ENCODE measurements at regions not wholly inside any gene's neighbourhood (a gene's known extent, or its start where the extent isn't known, plus 50 kb on each side); places are given as distances from the start of the nearest gene placed in this dataset.

DNA sequence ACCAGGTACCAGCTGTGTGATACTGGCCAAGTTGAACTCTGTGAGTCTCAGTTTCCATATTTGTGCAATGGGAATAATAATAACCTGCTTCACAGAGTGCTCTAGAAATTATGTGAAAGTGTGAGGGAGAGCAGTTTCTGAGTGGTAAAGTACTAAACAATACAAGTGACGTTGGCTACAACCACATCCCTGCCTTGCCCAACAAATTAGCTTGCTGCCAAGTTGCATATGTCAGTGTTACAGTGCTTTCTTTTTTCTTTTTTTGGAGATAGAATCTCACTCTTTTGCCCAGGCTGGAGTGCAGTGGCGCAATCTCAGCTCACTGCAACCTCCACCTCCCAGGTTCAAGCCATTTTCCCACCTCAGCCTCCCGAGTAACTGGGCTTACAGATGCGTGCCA is 533.6 kb upstream of the MEX3C start:
- TF ChIP-seq, protein P1, sequence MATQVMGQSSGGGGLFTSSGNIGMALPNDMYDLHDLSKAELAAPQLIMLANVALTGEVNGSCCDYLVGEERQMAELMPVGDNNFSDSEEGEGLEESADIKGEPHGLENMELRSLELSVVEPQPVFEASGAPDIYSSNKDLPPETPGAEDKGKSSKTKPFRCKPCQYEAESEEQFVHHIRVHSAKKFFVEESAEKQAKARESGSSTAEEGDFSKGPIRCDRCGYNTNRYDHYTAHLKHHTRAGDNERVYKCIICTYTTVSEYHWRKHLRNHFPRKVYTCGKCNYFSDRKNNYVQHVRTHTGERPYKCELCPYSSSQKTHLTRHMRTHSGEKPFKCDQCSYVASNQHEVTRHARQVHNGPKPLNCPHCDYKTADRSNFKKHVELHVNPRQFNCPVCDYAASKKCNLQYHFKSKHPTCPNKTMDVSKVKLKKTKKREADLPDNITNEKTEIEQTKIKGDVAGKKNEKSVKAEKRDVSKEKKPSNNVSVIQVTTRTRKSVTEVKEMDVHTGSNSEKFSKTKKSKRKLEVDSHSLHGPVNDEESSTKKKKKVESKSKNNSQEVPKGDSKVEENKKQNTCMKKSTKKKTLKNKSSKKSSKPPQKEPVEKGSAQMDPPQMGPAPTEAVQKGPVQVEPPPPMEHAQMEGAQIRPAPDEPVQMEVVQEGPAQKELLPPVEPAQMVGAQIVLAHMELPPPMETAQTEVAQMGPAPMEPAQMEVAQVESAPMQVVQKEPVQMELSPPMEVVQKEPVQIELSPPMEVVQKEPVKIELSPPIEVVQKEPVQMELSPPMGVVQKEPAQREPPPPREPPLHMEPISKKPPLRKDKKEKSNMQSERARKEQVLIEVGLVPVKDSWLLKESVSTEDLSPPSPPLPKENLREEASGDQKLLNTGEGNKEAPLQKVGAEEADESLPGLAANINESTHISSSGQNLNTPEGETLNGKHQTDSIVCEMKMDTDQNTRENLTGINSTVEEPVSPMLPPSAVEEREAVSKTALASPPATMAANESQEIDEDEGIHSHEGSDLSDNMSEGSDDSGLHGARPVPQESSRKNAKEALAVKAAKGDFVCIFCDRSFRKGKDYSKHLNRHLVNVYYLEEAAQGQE (IDR thresholded peaks at IDR 0.05; ENCODE audit: insufficient replicate concordance, low read depth) = no peak
- TF ChIP-seq, protein P2, sequence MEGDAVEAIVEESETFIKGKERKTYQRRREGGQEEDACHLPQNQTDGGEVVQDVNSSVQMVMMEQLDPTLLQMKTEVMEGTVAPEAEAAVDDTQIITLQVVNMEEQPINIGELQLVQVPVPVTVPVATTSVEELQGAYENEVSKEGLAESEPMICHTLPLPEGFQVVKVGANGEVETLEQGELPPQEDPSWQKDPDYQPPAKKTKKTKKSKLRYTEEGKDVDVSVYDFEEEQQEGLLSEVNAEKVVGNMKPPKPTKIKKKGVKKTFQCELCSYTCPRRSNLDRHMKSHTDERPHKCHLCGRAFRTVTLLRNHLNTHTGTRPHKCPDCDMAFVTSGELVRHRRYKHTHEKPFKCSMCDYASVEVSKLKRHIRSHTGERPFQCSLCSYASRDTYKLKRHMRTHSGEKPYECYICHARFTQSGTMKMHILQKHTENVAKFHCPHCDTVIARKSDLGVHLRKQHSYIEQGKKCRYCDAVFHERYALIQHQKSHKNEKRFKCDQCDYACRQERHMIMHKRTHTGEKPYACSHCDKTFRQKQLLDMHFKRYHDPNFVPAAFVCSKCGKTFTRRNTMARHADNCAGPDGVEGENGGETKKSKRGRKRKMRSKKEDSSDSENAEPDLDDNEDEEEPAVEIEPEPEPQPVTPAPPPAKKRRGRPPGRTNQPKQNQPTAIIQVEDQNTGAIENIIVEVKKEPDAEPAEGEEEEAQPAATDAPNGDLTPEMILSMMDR (IDR thresholded peaks at IDR 0.05; ENCODE audit: insufficient read depth, low read length) = no peak
- TF ChIP-seq SPI1 (IDR thresholded peaks at IDR 0.05; ENCODE audit: borderline replicate concordance, low read depth) = no peak
- TF ChIP-seq GABPA (IDR thresholded peaks at IDR 0.05; ENCODE audit: low read depth) = no peak
- TF ChIP-seq POLR2AphosphoS5 (IDR thresholded peaks at IDR 0.05; ENCODE audit: low read depth) = no peak
- Histone ChIP-seq H3K27me3 (ENCODE audit: insufficient read depth, poor library complexity, severe bottlenecking) (no peaks in the 10 kb centered on the region), H3K4me3 (replicated peaks; ENCODE audit: insufficient read depth, low read length) (no peak overlapping the region), H3K27ac (replicated peaks) (no peak overlapping the region)
- no peak for DNase-seq (ENCODE audit: low read depth in 1 of 2, low spot score in 1 of 2)

DNA sequence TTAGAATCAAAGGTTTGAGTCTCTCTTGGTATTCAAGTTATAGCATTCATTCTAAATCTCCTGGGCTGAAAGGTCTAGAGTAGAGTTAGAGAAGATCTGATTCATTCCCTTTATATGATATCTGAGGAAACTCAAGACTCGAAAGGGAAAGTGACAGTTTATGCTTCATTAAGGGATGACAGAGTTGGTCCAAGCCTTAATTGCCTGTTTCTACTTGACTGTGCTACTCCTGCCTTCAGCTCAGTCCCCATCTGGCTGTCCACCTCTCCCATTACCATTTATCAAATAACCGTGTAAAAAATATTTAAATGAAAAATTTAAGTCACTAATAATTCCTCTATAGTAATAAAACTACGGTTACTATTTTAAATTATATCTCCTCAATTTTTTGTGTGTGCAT is 537.1 kb upstream of the MEX3C start:
- Histone ChIP-seq H3K27ac (replicated peaks) (no peak overlapping the region), H3K4me3 (replicated peaks; ENCODE audit: insufficient read depth, low read length) (no peak overlapping the region), H3K27me3 (ENCODE audit: insufficient read depth, poor library complexity, severe bottlenecking) (no peaks in the 10 kb centered on the region)
- DNase-seq (ENCODE audit: low read depth in 1 of 2, low spot score in 1 of 2) = no peak
- no peak for TF ChIP-seq POLR2AphosphoS5 (IDR thresholded peaks at IDR 0.05; ENCODE audit: low read depth)

DNA sequence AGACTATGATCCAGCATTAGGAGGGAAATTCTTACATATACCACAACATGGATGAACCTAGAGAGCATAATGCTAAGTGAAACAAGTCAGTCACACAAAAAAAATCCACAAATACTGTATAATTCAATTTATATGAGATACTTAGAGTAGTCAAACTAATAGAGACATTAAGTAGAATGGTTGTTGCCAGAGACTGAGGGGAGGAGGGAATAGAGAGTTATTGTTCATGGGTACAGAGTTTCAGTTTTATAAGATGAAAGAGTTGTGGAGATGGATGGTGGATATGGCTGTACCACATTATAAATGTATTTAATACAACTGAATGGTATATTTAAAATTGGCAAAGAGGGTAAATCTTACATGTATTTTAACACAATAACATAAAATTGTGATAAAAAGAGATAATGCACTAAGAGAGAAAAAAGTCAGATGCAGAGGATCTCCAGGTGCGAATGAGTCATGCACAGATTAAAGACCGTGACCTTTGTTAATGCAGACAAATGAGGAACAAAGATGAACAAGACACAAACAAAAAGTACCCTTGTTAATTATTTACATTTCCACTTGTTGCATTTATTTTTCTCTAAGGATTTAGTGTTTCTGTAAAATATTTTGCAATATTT is 541.7 kb upstream of the MEX3C start:
- Histone ChIP-seq H3K27me3 (ENCODE audit: insufficient read depth, poor library complexity, severe bottlenecking) (no peaks in the 10 kb centered on the region), H3K27ac (replicated peaks) (no peak overlapping the region), H3K4me3 (replicated peaks; ENCODE audit: insufficient read depth, low read length) (no peak overlapping the region)
- TF ChIP-seq SPI1 (IDR thresholded peaks at IDR 0.05; ENCODE audit: borderline replicate concordance, low read depth) = no peak
- no peak for TF ChIP-seq POLR2AphosphoS5 (IDR thresholded peaks at IDR 0.05; ENCODE audit: low read depth)
- TF ChIP-seq, protein P2 (IDR thresholded peaks at IDR 0.05; ENCODE audit: insufficient read depth, low read length) = no peak
- TF ChIP-seq, protein P1 (IDR thresholded peaks at IDR 0.05; ENCODE audit: insufficient replicate concordance, low read depth) = no peak
- TF ChIP-seq GABPA (IDR thresholded peaks at IDR 0.05; ENCODE audit: low read depth) = no peak
- DNase-seq (ENCODE audit: low read depth in 1 of 2, low spot score in 1 of 2) = no peak

DNA sequence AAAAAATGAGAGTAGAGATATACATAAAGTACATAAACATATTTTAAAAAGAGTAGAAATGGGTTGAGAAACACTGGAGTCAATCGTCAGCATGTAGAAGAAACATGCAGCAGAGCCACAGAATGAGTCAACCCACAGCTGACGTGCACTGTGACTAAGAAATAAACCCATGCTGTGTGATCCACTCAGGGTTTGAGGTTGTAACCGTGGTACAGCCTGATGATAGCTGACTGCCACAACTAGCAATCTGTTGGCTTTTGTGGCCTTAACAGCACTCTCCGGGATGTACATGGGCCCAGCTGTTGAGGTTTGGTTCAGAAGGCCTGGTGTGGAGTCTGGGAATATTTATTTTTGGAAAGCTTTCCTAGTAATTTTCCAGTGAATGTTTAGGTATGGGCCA is 554.4 kb upstream of the MEX3C start:
- DNase-seq (ENCODE audit: low read depth in 1 of 2, low spot score in 1 of 2) = no peak
- Histone ChIP-seq H3K27ac (replicated peaks) (no peak overlapping the region), H3K27me3 (ENCODE audit: insufficient read depth, poor library complexity, severe bottlenecking) (no peaks in the 10 kb centered on the region), H3K4me3 (replicated peaks; ENCODE audit: insufficient read depth, low read length) (no peak overlapping the region)
- TF ChIP-seq, protein P1 (IDR thresholded peaks at IDR 0.05; ENCODE audit: insufficient replicate concordance, low read depth) = no peak
- TF ChIP-seq, protein P2 (IDR thresholded peaks at IDR 0.05; ENCODE audit: insufficient read depth, low read length) = no peak
- no peak for TF ChIP-seq POLR2AphosphoS5 (IDR thresholded peaks at IDR 0.05; ENCODE audit: low read depth)

Data from HL-60 (cell line).